ENCODE measurements at regions not wholly inside any gene's neighbourhood (a gene's known extent, or its start where the extent isn't known, plus 50 kb on each side); places are given as distances from the start of the nearest gene placed in this dataset.
A peak's percentile ranks its signal among the peaks of the same experiment; 100 is the strongest.

DNA sequence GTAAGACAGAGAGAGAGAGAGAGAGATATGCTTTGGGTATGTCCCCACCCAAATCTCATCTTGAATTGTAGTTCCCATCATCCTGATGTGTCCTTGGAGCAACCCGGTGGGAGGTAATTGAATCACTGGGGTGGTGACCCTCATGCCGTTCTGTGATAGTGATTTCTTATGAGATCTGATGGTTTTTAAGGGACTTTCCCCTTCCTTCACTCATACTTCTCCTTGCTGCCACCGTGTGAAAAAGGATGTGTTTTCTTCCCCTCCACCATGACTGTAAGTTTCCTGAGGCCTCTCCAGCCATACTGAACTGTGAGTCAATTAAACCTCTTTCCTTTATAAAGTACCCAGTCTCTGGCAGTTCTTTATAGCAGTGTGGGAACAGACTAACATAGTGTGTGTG is 60.3 kb downstream of the EOMES start:
- no peak overlapping the region for H3K27ac Mint-ChIP-seq
- intact Hi-C loops (cut with micrococcal nuclease): no loop called here
- H3K4me3 Mint-ChIP-seq: no peak overlapping the region
- H3K4me1 Mint-ChIP-seq: peaks cover 14% of the 10 kb centered on the region
- H3K27me3 Mint-ChIP-seq: no peaks in the 10 kb centered on the region
- peaks cover 11% of the 10 kb centered on the region for H3K9me3 Mint-ChIP-seq
- no peak for DNase-seq
- H3K36me3 Mint-ChIP-seq (ENCODE audit: low read depth): no peaks in the 10 kb centered on the region

DNA sequence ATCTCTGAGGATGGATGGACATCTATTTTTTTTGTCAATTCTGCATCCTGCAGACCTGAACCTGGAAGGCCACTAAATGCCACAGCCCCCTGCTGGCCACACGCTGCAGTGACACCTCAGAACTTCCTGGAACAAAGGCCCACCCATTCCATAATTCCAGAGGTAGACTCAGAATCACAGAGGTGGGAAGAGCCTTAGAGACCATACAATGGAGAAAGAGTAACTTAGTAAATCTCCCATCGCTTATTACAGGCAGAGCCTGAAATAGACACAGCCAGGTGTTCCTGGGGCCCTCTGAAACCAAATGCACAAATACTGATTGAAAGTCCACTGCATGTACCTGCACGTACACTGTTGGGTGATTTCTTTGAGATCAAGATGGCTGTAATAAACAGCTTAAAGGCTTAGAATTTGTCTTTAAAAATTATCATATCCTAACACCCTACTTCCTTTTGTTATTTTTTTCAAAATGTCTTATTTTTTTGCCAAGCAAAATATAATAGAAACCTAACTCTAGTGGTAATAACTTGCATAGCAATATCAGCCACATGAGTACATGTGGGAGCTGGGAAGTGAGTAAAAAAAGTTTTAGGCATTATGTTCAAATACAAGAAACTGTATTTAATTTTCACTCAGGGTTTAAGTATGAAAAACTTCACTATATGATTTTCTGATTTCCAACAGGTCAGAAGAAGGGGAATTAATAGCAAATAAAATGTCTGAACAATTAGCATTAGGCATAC is 62.7 kb downstream of the EOMES start:
- peak; percentile 79 for DNase-seq
- intact Hi-C loops (cut with micrococcal nuclease): loop anchor here (5.0 kb wide), 1 partner anchor 347 kb away; no protein-coding TSS in a partner anchor
- H3K4me1 Mint-ChIP-seq: peaks cover 5% of the 10 kb centered on the region

DNA sequence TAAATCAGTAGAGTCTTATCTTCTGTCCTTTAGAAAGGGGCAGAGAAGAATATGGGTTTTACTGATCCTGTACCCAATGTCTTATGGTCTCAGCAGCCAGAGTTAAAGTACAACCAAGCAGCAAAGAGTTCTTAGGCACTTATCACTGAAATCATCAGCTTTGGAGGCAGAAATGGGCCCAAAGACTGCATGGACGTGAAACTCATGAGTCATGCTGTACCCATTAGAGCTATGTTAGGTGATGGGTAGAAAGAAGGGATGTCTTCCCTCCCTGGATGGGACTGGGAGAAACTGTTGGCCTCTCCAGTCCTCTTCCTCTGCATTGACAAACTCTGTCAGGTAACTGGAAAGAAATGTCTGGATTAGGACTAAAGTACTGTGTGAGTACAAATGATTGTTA is 63.4 kb downstream of the EOMES start:
- Mint-ChIP-seq H3K27ac (no peak overlapping the region), H3K27me3 (no peaks in the 10 kb centered on the region), H3K4me1 (peaks cover 5% of the 10 kb centered on the region), H3K9me3 (peaks cover 8% of the 10 kb centered on the region), H3K36me3 (ENCODE audit: low read depth) (no peaks in the 10 kb centered on the region), H3K4me3 (no peak overlapping the region)
- intact Hi-C loops (cut with micrococcal nuclease): loop anchor here (5.0 kb wide), 1 partner anchor 346 kb away; no protein-coding TSS in a partner anchor
- DNase-seq: no peak

More for the DNA sequence above, 62.7 kb downstream of the EOMES start:
- Mint-ChIP-seq H3K36me3 (ENCODE audit: low read depth) (no peaks in the 10 kb centered on the region), H3K9me3 (peaks cover 8% of the 10 kb centered on the region), H3K4me3 (no peak overlapping the region), H3K27ac (no peak overlapping the region), H3K27me3 (no peaks in the 10 kb centered on the region)

DNA sequence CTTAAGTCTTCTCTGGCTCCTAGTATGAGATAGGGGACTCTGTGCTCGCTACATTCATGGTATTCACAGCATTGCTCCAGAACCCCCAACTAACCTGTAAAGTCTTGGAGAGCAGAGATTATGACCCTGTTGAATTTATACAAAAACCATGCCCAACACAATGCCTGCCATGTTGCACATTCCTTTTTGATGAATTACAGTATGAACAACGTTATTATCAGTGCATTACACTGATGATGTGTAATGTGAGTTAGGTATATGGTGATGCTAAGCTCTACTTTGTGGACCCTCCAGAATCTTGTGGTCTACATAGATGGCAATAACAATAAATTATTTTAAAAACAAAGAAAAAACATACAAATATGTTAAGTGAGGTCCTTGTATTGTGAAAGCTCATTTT is 64.3 kb downstream of the EOMES start:
- H3K27me3 Mint-ChIP-seq: peaks cover 5% of the 10 kb centered on the region
- H3K27ac Mint-ChIP-seq: no peak overlapping the region
- intact Hi-C loops (cut with micrococcal nuclease): loop anchor here (5.0 kb wide), 1 partner anchor 346 kb away; no protein-coding TSS in a partner anchor
- peaks cover 8% of the 10 kb centered on the region for H3K9me3 Mint-ChIP-seq
- no peak for DNase-seq
- no peak overlapping the region for H3K4me3 Mint-ChIP-seq
- peaks cover 5% of the 10 kb centered on the region for H3K4me1 Mint-ChIP-seq
- H3K36me3 Mint-ChIP-seq (ENCODE audit: low read depth): no peaks in the 10 kb centered on the region

DNA sequence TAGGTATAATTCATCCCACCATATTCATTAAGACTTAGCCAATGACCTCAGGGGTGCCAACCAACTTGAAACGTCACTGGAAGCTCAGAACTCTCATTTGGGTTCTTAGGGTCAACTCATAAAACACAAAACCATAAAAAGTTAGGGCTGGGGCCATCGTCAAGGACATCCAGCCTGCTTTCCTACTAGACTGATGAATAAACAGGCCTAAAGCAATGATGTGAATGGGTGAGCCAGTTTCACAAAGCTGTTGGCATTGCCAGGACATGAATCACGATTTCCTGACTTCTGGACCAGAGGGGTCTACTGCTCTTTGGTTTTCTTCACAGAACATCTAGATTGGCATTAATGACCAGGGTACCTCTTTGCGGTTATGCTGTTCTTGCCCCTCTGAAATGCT is 64.7 kb downstream of the EOMES start:
- Mint-ChIP-seq H3K4me3 (no peak overlapping the region), H3K36me3 (ENCODE audit: low read depth) (no peaks in the 10 kb centered on the region), H3K27me3 (peaks cover 6% of the 10 kb centered on the region), H3K4me1 (peaks cover 5% of the 10 kb centered on the region), H3K9me3 (peaks cover 8% of the 10 kb centered on the region), H3K27ac (no peak overlapping the region)
- no peak for DNase-seq
- intact Hi-C loops (cut with micrococcal nuclease): loop anchor here (5.0 kb wide), 1 partner anchor 345 kb away; no protein-coding TSS in a partner anchor

DNA sequence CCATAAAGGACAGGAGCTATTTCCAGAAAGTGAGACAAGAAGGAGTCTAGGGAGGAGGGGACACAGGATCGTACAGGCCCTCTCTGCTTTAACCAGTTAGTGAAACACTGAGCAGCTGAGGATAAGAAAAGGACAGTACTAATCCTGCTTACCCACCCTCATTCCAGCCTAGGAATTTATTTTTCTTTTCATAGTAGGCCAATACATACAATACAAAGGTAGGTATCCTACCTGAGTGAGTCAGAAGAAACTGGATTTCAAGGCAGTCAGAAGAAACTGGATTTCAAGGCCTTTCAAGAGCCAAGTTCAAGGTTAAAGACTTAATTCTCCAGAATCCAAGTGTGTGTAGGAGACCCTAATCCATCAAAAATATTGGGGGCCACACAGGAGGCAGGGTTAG is 65.3 kb downstream of the EOMES start:
- intact Hi-C loops (cut with micrococcal nuclease): loop anchor here (5.0 kb wide), 1 partner anchor 344 kb away; no protein-coding TSS in a partner anchor
- H3K27ac Mint-ChIP-seq: no peak overlapping the region
- peaks cover 3% of the 10 kb centered on the region for H3K4me1 Mint-ChIP-seq
- peaks cover 12% of the 10 kb centered on the region for H3K27me3 Mint-ChIP-seq
- no peaks in the 10 kb centered on the region for H3K36me3 Mint-ChIP-seq (ENCODE audit: low read depth)
- H3K9me3 Mint-ChIP-seq: peaks cover 4% of the 10 kb centered on the region
- H3K4me3 Mint-ChIP-seq: no peak overlapping the region
- DNase-seq: no peak

DNA sequence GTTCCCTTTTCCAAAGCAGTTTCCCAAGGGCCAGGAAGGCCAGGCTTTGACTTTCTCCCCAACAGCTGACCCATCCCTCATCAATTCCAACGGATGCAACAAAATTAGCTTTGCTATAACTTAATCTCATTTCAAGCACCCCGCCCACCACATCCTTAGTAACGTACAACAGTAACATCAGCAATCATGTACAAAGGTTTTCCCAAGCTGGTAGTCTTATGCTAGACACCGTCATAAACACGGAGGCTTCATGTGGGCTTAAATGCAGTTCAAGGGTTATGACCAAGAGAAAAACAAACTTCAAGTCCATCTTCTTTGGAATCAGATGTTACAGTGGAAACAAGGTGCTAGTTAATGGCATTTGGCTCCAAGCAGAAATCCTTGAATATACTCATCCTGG is 66.6 kb downstream of the EOMES start:
- Mint-ChIP-seq H3K4me3 (no peak overlapping the region), H3K9me3 (no peaks in the 10 kb centered on the region), H3K27me3 (peaks cover 16% of the 10 kb centered on the region), H3K4me1 (no peaks in the 10 kb centered on the region), H3K27ac (no peak overlapping the region), H3K36me3 (ENCODE audit: low read depth) (no peaks in the 10 kb centered on the region)
- intact Hi-C loops (cut with micrococcal nuclease): loop anchor here (5.0 kb wide), 1 partner anchor 343 kb away; no protein-coding TSS in a partner anchor
- no peak for DNase-seq

DNA sequence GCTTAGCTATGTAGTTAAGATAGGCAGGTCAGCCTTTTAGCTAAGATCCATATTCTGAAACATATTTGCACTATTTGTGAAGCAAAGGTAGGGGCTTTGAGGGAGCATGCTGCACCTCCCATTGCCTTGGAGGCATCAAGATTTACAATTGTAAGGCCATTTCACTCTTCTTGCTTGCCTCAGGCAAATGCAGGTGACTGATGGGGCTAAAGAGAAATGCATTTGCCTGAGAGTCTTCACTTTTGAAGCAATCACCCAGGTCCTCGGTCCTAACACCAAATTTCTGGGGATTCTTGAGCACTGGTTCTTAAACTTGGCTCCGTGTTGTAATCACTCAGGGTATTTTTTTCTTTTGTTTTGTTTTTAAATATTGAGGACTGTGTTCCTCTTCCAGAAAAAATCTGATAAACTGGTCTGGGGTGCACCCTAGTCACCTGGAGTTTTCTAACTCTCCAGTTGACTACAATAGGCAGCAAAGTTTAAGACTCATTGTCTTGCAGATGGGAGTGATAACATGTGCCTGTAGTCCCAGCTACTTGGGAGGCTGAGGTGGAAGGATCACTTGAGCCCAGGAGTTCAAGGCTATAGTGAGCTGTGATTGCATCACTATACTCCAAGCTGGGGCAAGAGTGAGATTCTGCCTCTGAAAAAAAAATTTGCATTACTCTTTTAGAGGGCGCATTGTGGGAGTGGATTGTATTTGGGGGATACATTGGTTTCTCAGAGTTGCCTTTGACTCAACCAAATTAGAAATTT is 68.1 kb downstream of the EOMES start:
- H3K27ac Mint-ChIP-seq: no peak overlapping the region
- H3K36me3 Mint-ChIP-seq (ENCODE audit: low read depth): no peaks in the 10 kb centered on the region
- DNase-seq: no peak
- H3K4me1 Mint-ChIP-seq: no peaks in the 10 kb centered on the region
- H3K4me3 Mint-ChIP-seq: no peak overlapping the region
- peaks cover 23% of the 10 kb centered on the region for H3K27me3 Mint-ChIP-seq
- H3K9me3 Mint-ChIP-seq: no peaks in the 10 kb centered on the region
- intact Hi-C loops (cut with micrococcal nuclease): no loop called here

DNA sequence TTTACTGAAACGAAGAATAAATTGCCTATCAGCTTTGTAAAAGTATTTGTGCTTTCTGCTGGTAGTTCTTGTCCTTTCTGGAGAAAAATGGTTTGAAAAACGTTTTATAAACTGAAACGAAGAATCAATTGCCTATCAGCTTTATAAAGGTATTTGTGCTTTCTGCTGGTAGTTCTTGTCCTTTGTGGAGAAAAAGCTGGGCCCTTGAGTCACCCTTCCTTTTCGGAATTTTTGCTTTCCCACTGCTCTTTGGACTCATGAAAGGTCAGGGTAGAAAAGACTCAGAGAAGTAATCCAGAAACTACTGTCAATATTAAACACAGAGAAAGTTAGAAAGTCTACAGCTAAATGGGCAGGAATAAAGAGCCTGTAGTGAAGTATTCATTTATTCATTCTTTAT is 72.8 kb downstream of the EOMES start:
- H3K27me3 Mint-ChIP-seq: peaks cover 31% of the 10 kb centered on the region
- H3K36me3 Mint-ChIP-seq (ENCODE audit: low read depth): no peaks in the 10 kb centered on the region
- H3K4me3 Mint-ChIP-seq: no peak overlapping the region
- intact Hi-C loops (cut with micrococcal nuclease): no loop called here
- no peaks in the 10 kb centered on the region for H3K4me1 Mint-ChIP-seq
- H3K27ac Mint-ChIP-seq: no peak overlapping the region
- no peaks in the 10 kb centered on the region for H3K9me3 Mint-ChIP-seq
- DNase-seq: no peak

DNA sequence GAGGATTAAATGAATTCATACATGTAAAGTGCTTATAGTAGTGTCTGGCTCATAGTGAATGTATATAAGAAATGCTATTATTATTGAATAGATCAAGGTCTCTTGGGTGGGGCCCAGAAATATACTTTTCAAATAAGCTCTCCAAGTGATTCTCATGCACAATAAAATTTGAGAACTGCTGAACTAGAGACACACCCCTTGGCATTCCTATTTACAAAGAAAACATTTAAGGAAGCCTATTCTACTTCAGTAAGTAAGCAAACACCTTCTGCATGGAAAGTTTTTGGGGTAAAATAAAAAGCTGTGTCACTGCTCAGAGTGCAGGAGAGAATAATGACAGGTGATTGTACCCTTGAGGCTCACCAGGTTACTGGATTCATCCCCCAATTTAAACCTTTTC is 75.2 kb downstream of the EOMES start:
- no peak for DNase-seq
- H3K4me3 Mint-ChIP-seq: no peak overlapping the region
- no peaks in the 10 kb centered on the region for H3K9me3 Mint-ChIP-seq
- no peaks in the 10 kb centered on the region for H3K4me1 Mint-ChIP-seq
- H3K36me3 Mint-ChIP-seq (ENCODE audit: low read depth): no peaks in the 10 kb centered on the region
- H3K27me3 Mint-ChIP-seq: peaks cover 24% of the 10 kb centered on the region
- no peak overlapping the region for H3K27ac Mint-ChIP-seq
- intact Hi-C loops (cut with micrococcal nuclease): no loop called here

DNA sequence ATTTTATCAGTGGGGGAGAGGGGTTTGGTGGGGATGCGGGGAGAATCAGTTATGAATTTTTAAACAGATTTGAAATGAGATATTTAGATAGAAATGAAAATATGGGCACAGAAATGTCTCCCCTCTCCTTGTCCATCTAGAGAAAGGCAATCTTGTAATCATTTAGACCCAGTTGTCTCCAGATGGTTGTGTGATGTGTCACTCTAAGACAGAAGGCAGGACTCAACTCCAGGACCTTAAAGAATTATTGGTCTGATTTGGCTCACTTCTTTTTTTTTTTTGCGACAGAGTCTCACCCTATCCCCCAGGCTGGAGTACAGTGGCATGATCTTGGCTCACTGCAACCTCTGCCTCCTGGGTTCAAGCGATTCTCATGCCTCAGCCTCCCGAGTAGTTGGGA is 77.2 kb downstream of the EOMES start:
- H3K9me3 Mint-ChIP-seq: no peaks in the 10 kb centered on the region
- H3K36me3 Mint-ChIP-seq (ENCODE audit: low read depth): no peaks in the 10 kb centered on the region
- H3K4me1 Mint-ChIP-seq: no peaks in the 10 kb centered on the region
- intact Hi-C loops (cut with micrococcal nuclease): no loop called here
- no peak overlapping the region for H3K4me3 Mint-ChIP-seq
- peaks cover 19% of the 10 kb centered on the region for H3K27me3 Mint-ChIP-seq
- no peak overlapping the region for H3K27ac Mint-ChIP-seq
- DNase-seq: no peak

DNA sequence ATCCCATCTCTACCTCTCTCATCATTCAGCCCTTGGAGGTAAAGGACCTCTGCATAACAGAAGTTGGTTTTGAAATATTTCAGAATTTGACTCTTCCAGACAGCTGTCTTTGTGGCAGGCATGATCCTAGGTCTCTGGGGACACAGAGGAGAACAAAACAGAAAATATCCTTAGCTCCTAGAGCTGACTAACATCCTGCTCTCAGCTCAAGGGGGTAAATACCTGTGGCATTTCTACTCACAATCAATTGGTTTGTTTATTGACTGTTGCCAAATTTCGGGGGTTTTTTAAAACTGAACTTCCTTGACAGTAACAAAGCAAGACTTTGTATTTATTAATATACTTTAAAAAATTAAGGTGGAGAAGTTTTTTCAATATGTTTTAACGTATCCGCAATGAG is 78.8 kb downstream of the EOMES start:
- H3K4me1 Mint-ChIP-seq: peaks cover 6% of the 10 kb centered on the region
- H3K36me3 Mint-ChIP-seq (ENCODE audit: low read depth): no peaks in the 10 kb centered on the region
- no peak for DNase-seq
- H3K4me3 Mint-ChIP-seq: no peak overlapping the region
- H3K9me3 Mint-ChIP-seq: no peaks in the 10 kb centered on the region
- H3K27ac Mint-ChIP-seq: no peak overlapping the region
- intact Hi-C loops (cut with micrococcal nuclease): no loop called here
- peaks cover 11% of the 10 kb centered on the region for H3K27me3 Mint-ChIP-seq

DNA sequence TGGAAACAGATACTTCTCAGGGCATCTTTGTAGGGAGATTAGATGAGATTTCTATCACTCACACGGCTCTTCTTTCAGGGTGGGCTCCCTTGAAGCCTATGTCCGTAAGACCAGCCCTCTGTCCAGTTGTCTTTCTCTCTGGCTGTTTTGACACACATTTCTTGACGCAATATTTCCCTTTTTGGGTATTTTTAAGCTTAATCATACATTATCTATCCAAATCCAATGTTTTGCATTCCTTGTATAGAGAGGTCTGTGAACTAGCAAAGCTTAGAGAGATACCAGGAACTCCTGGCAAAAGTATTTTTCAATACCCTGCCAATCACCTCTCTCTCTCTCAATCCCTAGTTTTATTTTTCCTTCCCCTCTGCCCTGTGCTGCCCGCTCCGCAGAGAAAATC is 79.3 kb downstream of the EOMES start:
- Mint-ChIP-seq H3K27me3 (peaks cover 11% of the 10 kb centered on the region), H3K4me1 (peaks cover 6% of the 10 kb centered on the region), H3K36me3 (ENCODE audit: low read depth) (no peaks in the 10 kb centered on the region), H3K9me3 (no peaks in the 10 kb centered on the region), H3K4me3 (no peak overlapping the region), H3K27ac (no peak overlapping the region)
- intact Hi-C loops (cut with micrococcal nuclease): no loop called here
- no peak for DNase-seq

DNA sequence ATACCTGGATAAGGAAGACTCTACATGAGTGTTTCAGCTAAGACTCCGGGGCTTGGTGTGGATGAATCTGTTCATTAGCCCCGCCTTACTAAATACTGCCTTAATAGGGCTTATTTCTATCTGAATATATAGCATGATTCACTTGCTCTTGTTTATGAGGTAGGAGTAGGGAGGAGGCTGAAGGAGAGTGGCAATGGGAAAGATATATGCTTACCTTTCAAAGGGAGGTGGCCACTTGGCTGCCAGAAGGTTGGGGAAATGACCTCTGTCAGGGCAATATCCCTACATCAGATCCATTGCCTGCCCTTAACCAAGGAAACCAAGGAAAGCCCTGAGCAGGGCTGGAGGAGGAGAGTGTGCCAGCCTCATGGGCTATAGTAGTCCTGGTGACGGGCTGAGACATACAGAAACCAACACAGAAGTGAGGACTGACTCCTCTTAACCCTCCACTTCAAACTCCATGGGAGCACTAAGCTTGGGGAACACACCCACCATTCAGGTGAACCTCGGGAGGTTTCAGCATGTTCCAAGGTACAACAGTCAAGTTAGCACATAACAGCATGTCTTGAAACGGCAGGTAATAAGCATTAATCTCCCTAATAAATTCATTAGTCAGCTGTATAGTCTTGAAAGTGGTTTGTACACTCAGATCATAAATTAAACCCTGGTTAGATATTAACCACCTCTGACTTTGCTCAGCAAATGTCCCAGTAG is 80.1 kb downstream of the EOMES start:
- Mint-ChIP-seq H3K4me1 (peaks cover 6% of the 10 kb centered on the region), H3K4me3 (no peak overlapping the region)

More for the DNA sequence above, 80.1 kb downstream of the EOMES start:
- intact Hi-C loops (cut with micrococcal nuclease): no loop called here
- H3K27me3 Mint-ChIP-seq: peaks cover 8% of the 10 kb centered on the region
- no peak for DNase-seq
- no peaks in the 10 kb centered on the region for H3K36me3 Mint-ChIP-seq (ENCODE audit: low read depth)
- no peak overlapping the region for H3K27ac Mint-ChIP-seq
- no peaks in the 10 kb centered on the region for H3K9me3 Mint-ChIP-seq
